ENCODE measurements at regions not wholly inside any gene's neighbourhood (a gene's known extent, or its start where the extent isn't known, plus 50 kb on each side); places are given as distances from the start of the nearest gene placed in this dataset.

DNA sequence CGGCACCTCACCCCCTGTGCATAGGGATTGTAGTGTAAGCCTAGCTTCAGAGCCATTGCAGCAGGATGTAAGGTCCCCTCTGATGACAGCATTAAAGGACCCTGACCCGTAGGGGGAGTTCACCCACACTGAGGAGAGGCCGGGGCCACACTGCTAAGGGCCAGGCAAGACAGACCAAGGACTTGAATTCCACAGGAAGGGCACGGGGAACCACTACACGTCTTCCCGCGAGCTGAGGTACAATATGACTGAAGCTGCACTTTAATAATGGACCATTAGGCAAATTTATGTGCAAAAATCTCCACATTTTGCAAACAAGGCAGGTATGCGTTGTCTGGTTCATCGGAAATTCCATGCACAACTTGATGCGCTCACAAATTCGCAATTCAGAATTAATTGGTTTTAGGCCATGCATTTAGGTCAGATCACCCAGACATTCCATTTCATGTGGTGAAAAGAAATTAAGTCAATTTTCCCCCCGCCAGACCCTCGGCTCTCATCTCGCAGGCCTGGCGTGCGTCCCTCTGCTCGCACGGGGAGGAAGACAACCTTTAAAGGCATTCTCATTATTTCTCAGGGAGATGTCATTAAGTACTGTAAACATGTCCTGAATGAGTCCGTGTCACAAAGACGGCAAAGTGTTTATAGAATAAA lies 111.8 kb downstream of the FOXA2 start:
- ChIA-PET POLR2A (no interaction called here), CTCF (no interaction called here)
- ATAC-seq (ENCODE audit: low read depth) (no peak), DNase-seq (no peak)
- intact Hi-C loops (cut with micrococcal nuclease) = loop anchor here (10.0 kb wide), 1 partner anchor 58 kb away; no protein-coding TSS in a partner anchor
- H3K9me3 Mint-ChIP-seq = peaks cover 9% of the 10 kb centered on the region
- no peak overlapping the region for H3K27ac Mint-ChIP-seq
- peaks cover 6% of the 10 kb centered on the region for H3K27me3 Mint-ChIP-seq
- H3K4me3 Mint-ChIP-seq = no peak overlapping the region
- H3K4me1 Mint-ChIP-seq = no peaks in the 10 kb centered on the region
- TF ChIP-seq, protein P1, sequence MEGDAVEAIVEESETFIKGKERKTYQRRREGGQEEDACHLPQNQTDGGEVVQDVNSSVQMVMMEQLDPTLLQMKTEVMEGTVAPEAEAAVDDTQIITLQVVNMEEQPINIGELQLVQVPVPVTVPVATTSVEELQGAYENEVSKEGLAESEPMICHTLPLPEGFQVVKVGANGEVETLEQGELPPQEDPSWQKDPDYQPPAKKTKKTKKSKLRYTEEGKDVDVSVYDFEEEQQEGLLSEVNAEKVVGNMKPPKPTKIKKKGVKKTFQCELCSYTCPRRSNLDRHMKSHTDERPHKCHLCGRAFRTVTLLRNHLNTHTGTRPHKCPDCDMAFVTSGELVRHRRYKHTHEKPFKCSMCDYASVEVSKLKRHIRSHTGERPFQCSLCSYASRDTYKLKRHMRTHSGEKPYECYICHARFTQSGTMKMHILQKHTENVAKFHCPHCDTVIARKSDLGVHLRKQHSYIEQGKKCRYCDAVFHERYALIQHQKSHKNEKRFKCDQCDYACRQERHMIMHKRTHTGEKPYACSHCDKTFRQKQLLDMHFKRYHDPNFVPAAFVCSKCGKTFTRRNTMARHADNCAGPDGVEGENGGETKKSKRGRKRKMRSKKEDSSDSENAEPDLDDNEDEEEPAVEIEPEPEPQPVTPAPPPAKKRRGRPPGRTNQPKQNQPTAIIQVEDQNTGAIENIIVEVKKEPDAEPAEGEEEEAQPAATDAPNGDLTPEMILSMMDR (IDR thresholded peaks at IDR 0.05) = no peak
- no peaks in the 10 kb centered on the region for H3K36me3 Mint-ChIP-seq (ENCODE audit: low read depth)

- TF ChIP-seq, protein P1 (IDR thresholded peaks at IDR 0.05) = no peak
- H3K4me1 Mint-ChIP-seq = no peaks in the 10 kb centered on the region
- H3K4me3 Mint-ChIP-seq = no peak overlapping the region
- peaks cover 5% of the 10 kb centered on the region for H3K9me3 Mint-ChIP-seq
- peaks cover 1% of the 10 kb centered on the region for H3K27me3 Mint-ChIP-seq
- H3K36me3 Mint-ChIP-seq (ENCODE audit: low read depth) = no peaks in the 10 kb centered on the region
- H3K27ac Mint-ChIP-seq = no peak overlapping the region
- intact Hi-C loops (cut with micrococcal nuclease) = loop anchor here (10.0 kb wide), 1 partner anchor 56 kb away; no protein-coding TSS in a partner anchor
- ChIA-PET POLR2A (no interaction called here), CTCF (no interaction called here)
- DNase-seq (no peak), ATAC-seq (ENCODE audit: low read depth) (no peak)
Measured at GRCh38 chr20:22471156-22471836, 113.1 kb downstream of the FOXA2 start.

DNA sequence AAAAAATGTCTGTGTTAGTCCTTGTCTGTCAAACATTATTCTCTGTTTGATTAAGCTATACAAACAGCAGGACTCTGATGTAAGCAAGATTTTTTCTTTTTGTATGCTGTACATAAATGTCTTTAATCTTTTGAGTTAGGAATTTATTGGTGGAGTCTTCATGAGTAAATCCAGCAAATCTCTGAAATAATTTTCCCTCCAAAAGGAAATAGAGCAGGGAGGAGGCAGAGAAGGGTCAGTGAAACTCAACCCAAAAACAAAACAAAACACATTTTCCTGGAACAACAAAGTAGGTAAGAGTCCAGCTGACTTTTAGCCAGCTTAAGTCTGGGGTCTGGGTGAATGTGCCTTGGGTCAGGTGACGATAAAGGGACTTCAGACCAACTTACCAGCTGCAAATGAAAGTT lies 113.7 kb downstream of the FOXA2 start:
- H3K4me3 Mint-ChIP-seq = no peak overlapping the region
- H3K27me3 Mint-ChIP-seq = peaks cover 2% of the 10 kb centered on the region
- DNase-seq (no peak), ATAC-seq (ENCODE audit: low read depth) (no peak)
- H3K9me3 Mint-ChIP-seq = peaks cover 5% of the 10 kb centered on the region
- no peaks in the 10 kb centered on the region for H3K36me3 Mint-ChIP-seq (ENCODE audit: low read depth)
- H3K27ac Mint-ChIP-seq = no peak overlapping the region
- intact Hi-C loops (cut with micrococcal nuclease) = loop anchor here (10.0 kb wide), 1 partner anchor 56 kb away; no protein-coding TSS in a partner anchor
- TF ChIP-seq, protein P1 (IDR thresholded peaks at IDR 0.05) = no peak
- POLR2A ChIA-PET = no interaction called here
- H3K4me1 Mint-ChIP-seq = no peaks in the 10 kb centered on the region
- CTCF ChIA-PET = no interaction called here

DNA sequence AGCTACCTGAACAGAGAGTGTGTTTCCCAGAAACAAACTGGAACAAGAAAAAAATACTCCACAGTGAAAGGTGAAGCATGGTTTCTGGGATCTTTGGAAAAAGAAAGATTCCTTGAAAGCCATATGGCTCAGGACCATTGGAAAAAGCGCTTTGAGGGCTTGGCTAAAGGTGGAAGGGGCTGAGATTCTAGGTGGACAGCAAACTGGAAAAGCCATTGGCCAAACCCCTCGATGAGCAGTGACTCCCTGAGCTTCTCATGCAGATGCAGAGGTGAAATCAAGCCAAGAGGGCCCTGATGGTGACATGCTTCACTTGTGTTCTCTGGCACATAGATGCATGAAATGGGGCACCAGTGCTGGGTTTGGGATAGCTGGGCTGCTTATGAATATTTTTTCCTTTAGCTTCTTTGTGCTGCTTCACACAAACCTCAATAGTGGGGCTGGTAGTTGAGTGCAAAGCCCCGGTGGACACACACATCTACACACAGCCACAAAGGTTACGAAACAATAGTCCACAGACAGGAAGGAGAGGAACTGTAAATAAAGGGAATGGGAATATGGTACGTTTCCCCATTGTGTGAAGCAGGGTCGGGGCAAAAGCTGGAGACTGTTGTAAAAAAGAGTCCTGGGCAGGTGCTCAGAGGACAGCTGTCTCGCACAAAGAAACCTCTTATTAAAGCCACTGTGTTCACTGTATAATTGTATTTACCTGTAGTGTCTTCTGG lies 117.8 kb downstream of the FOXA2 start:
- CTCF ChIA-PET = no interaction called here
- H3K27me3 Mint-ChIP-seq = peaks cover 6% of the 10 kb centered on the region
- no peaks in the 10 kb centered on the region for H3K4me1 Mint-ChIP-seq
- DNase-seq = no peak
- POLR2A ChIA-PET = no interaction called here
- H3K9me3 Mint-ChIP-seq = no peaks in the 10 kb centered on the region
- H3K27ac Mint-ChIP-seq = no peak overlapping the region
- H3K36me3 Mint-ChIP-seq (ENCODE audit: low read depth) = no peaks in the 10 kb centered on the region
- ATAC-seq (ENCODE audit: low read depth) = no peak
- intact Hi-C loops (cut with micrococcal nuclease) = no loop called here
- no peak overlapping the region for H3K4me3 Mint-ChIP-seq
- TF ChIP-seq, protein P1 (IDR thresholded peaks at IDR 0.05) = no peak
